Endodermal cell (in vitro differentiated cells): ENCODE measurements at regions not wholly inside any gene's neighbourhood (a gene's known extent, or its start where the extent isn't known, plus 50 kb on each side); places are given as distances from the start of the nearest gene placed in this dataset.

ENCODE experiments used
- DNase-seq: peaks from one replicate; pipeline ENCODE4 v3.0.0-alpha.2; 2017
- H3K27ac ChIP-seq: 2 replicates; pipeline ENCODE4 v1.5.1; 2013; ENCODE audit warnings: mild to moderate bottlenecking, low read depth, low read length, moderate library complexity
- H3K27me3 ChIP-seq: 2 replicates; pipeline ENCODE4 v1.6.1; 2013; ENCODE audit warnings: mild to moderate bottlenecking, low read length, moderate library complexity; ENCODE audit not compliant: insufficient read depth, control insufficient read depth, poor library complexity, severe bottlenecking
- H3K36me3 ChIP-seq: 2 replicates; pipeline ENCODE4 v1.7.0; 2013; ENCODE audit warnings: mild to moderate bottlenecking, low read length, moderate library complexity; ENCODE audit not compliant: control insufficient read depth, insufficient read depth
- H3K4me1 ChIP-seq: one replicate; pipeline ENCODE4 v1.7.0; 2013; ENCODE audit warnings: low read length; ENCODE audit not compliant: control insufficient read depth, insufficient read depth
- H3K4me3 ChIP-seq: 2 replicates; pipeline ENCODE4 v1.5.1; 2013; ENCODE audit warnings: mild to moderate bottlenecking, low read length, moderate library complexity
- H3K9ac ChIP-seq: 2 replicates; pipeline ENCODE4 v1.6.1; 2013; ENCODE audit warnings: mild to moderate bottlenecking, low read length, moderate library complexity; ENCODE audit not compliant: poor library complexity, severe bottlenecking; ENCODE audit errors: extremely low read depth
- H3K9me3 ChIP-seq: 2 replicates; pipeline ENCODE4 v1.6.1; 2013; ENCODE audit warnings: mild to moderate bottlenecking, low read length, moderate library complexity; ENCODE audit not compliant: control insufficient read depth
- H3K27ac Mint-ChIP-seq: 2 replicates; pipeline ENCODE4 v1.8.0; 2020; ENCODE audit warnings: mixed read lengths
- H3K27me3 Mint-ChIP-seq: 2 replicates; pipeline ENCODE4 v1.8.0; 2021; ENCODE audit warnings: mild to moderate bottlenecking, mixed read lengths; ENCODE audit not compliant: insufficient read depth
- H3K36me3 Mint-ChIP-seq: 2 replicates; pipeline ENCODE4 v1.8.0; 2020; ENCODE audit warnings: low read depth, mixed read lengths
- H3K4me1 Mint-ChIP-seq: 2 replicates; pipeline ENCODE4 v1.8.0; 2020; ENCODE audit warnings: mixed read lengths
- H3K4me3 Mint-ChIP-seq: 2 replicates; pipeline ENCODE4 v1.8.0; 2020; ENCODE audit warnings: mild to moderate bottlenecking, moderate library complexity, mixed read lengths
- H3K9me3 Mint-ChIP-seq: 2 replicates; pipeline ENCODE4 v1.8.0; 2020; ENCODE audit warnings: mild to moderate bottlenecking, mixed read lengths
- WGBS, 2 experiments: methylation state at CpG; one replicate each; pipeline versions ENCODE4 v1.1.5 to v1.1.7; 2013; ENCODE audit warnings: missing lambda C conversion rate in 2 of 2, mixed read lengths in 1 of 2; ENCODE audit not compliant: insufficient coverage in 1 of 2, insufficient read length in 1 of 2; 5-methylcytosine and 5-hydroxymethylcytosine counted together
- TF ChIP-seq, protein P1 (sequence below): fragments of 200-600 bp; sonication (generic); conservative IDR thresholded peaks from 2 replicates; pipeline ENCODE4 v1.5.0; 2021; ENCODE audit warnings: antibody characterized with exemption, mild to moderate bottlenecking

DNA sequence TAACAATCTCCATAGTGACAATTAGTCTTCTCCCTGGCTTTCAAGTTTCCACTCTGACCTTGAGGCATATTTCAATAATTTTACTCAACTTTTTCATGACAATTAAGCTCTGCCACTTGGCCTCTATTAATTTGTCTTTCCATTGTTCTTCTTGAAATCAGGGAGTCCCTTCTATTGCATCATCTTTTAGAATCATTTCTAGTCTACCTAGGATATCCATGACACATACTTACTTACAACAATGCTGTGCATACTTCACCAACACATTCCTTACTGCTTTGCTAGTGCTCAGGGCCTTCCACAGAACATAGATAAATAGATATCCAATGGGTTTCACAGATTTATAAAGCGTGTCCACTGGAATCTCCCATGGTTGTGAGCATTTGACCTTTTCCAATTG, 331.5 kb upstream of the LRP1B start:
- DNase-seq, result no peak
- Mint-ChIP-seq H3K27me3 (no peaks in the 10 kb centered on the region), H3K4me1 (no peaks in the 10 kb centered on the region), H3K9me3 (no peaks in the 10 kb centered on the region), H3K27ac (no peak overlapping the region), H3K4me3 (no peak overlapping the region), H3K36me3 (no peaks in the 10 kb centered on the region)
- Histone ChIP-seq H3K4me1 (no peaks in the 10 kb centered on the region), H3K27ac (no peak overlapping the region), H3K9me3 (no peaks in the 10 kb centered on the region), H3K9ac (no peak overlapping the region), H3K36me3 (no peaks in the 10 kb centered on the region), H3K27me3 (no peaks in the 10 kb centered on the region), H3K4me3 (no peak overlapping the region)
- TF ChIP-seq, protein P1, sequence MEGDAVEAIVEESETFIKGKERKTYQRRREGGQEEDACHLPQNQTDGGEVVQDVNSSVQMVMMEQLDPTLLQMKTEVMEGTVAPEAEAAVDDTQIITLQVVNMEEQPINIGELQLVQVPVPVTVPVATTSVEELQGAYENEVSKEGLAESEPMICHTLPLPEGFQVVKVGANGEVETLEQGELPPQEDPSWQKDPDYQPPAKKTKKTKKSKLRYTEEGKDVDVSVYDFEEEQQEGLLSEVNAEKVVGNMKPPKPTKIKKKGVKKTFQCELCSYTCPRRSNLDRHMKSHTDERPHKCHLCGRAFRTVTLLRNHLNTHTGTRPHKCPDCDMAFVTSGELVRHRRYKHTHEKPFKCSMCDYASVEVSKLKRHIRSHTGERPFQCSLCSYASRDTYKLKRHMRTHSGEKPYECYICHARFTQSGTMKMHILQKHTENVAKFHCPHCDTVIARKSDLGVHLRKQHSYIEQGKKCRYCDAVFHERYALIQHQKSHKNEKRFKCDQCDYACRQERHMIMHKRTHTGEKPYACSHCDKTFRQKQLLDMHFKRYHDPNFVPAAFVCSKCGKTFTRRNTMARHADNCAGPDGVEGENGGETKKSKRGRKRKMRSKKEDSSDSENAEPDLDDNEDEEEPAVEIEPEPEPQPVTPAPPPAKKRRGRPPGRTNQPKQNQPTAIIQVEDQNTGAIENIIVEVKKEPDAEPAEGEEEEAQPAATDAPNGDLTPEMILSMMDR, result no peak
- 85 to 93% methylated on average over 1 of the region's 1 CpG for WGBS, 2 experiments

DNA sequence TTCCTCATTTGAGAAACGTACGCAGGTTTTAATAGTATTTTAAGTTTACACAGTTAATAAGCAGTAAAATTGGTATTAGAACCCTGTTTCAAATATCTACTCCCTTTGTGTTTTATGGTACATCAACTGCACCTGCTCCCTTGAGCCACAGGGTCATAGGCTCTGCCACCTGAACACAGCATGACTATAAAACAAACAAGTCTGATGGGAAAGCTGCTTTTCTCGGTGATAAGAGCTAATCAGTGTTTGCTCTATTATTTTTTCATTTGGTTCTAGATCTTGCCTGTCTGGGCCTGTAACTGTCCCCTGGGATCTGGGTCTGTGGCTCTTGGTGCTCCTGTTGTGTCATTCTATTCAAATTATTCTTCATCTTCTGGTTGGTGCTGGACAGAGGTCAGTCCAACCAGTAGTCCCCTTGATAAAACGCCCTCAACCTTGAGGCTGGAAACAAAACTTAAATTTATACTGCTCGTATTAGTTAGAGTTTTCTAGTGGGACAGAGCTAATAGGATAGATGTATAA, 314.8 kb upstream of the LRP1B start:
- H3K9me3 Mint-ChIP-seq, result no peaks in the 10 kb centered on the region
- Histone ChIP-seq H3K27ac (no peak overlapping the region), H3K4me1 (no peaks in the 10 kb centered on the region), H3K27me3 (no peaks in the 10 kb centered on the region), H3K9ac (no peak overlapping the region), H3K4me3 (no peak overlapping the region), H3K9me3 (no peaks in the 10 kb centered on the region), H3K36me3 (no peaks in the 10 kb centered on the region)
- 79 to 92% methylated on average over 3 to 5 of the region's 5 CpGs for WGBS, 2 experiments
- no peak overlapping the region for H3K4me3 Mint-ChIP-seq
- H3K27ac Mint-ChIP-seq, result no peak overlapping the region
- no peak for DNase-seq
- TF ChIP-seq, protein P1, result no peak
- H3K4me1 Mint-ChIP-seq, result peaks cover 2% of the 10 kb centered on the region
- H3K36me3 Mint-ChIP-seq, result no peaks in the 10 kb centered on the region
- H3K27me3 Mint-ChIP-seq, result no peaks in the 10 kb centered on the region

GRCh38 chr2:142445023-142445422, 314.2 kb upstream of the LRP1B start:
- DNase-seq, result no peak
- Mint-ChIP-seq H3K27ac (no peak overlapping the region), H3K4me1 (peaks cover 2% of the 10 kb centered on the region), H3K36me3 (no peaks in the 10 kb centered on the region), H3K9me3 (no peaks in the 10 kb centered on the region), H3K27me3 (no peaks in the 10 kb centered on the region), H3K4me3 (no peak overlapping the region)
- Histone ChIP-seq H3K4me1 (no peaks in the 10 kb centered on the region), H3K4me3 (no peak overlapping the region), H3K27me3 (no peaks in the 10 kb centered on the region), H3K36me3 (no peaks in the 10 kb centered on the region), H3K9me3 (no peaks in the 10 kb centered on the region), H3K27ac (no peak overlapping the region), H3K9ac (no peak overlapping the region)
- TF ChIP-seq, protein P1, result no peak
- 100% methylated on average over 1 of the region's 2 CpGs; no CpG with 5 or more reads in 1 of the 2 experiments for WGBS, 2 experiments
